Dedifferentiated amniotic fluid mesenchymal stem cell (primary cell): ENCODE measurements at regions not wholly inside any gene's neighbourhood (a gene's known extent, or its start where the extent isn't known, plus 50 kb on each side); places are given as distances from the start of the nearest gene placed in this dataset.

ENCODE experiments used
- DNase-seq: peaks from one replicate; pipeline ENCODE4 v3.0.0-alpha.2; 2016; ENCODE audit errors: extremely low spot score

DNA sequence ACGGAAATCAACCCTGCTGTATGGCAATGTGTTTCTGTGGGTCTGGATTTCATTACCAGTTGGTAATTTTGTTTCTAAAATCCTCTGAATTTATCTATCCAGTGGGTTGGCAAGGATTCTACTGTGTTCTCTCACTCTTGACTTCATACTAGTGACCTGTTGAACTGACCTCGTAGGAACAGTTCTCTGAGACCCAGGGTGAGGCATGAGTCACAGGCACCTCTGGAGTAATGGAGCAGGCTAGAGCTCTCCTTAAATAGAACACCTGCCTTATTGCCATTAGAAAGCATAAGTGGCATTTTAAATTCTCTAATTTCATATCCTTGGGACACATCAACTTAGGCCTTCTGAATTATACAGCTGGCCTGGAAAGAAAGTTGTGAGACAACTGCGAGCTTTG lies 258.3 kb upstream of the NAV3 start:
- DNase-seq: no peak

DNA sequence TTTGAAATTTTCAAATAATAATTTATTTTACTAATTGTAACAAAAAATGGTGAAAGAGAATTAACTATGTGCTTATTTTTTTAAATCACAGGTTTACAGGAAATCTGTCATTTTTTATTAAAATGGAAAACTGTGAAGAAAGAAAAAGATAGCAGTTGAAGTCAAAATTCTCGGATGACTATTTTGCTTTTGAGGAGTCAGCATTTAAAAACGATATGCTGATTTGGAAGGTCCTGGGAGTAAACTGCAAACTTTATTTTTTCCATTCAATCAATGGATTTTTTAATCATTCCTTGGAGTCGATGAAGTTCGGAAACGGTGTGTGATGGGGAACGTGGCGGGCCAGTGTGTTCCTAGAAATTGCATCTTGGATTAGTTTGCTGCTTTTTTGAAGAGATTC lies 258.9 kb upstream of the NAV3 start:
- DNase-seq: no peak

DNA sequence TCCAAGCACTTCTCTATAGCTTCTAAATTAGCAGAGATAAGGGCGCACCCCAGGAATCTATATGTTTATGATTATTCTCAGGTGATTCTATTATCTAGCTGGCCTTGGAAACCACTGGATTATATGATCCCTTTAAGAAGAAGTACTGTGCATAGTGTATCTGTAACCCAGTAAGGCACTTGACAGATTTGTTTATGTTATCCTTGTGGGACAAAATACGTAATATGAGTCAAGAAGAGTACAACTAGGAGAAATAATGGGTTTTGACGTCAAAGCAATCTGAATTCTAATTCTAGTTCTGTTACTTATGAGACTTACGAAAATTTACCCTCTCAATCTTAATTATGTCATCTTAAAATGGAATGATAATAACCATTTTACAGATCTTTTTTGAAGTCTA lies 259.6 kb upstream of the NAV3 start:
- DNase-seq: no peak

DNA sequence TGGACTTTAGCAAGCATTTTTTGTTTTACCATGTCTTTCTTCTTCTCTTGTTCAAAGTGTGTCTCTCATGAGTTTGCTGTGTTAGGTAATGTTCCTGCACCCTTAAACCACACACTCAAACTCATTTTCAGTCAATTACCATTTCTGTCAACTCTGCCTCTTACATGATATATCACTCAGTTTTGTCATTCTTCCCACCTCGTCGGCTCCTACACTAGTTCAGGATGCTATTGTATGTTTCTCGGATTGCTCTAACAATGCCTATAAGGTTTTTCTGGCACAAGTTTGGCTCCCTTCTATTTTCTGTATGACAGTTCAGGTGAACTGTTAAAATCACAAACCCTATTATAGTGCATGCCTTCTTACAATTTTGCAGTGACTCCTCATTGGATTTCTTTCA lies 260.8 kb upstream of the NAV3 start:
- DNase-seq: no peak

DNA sequence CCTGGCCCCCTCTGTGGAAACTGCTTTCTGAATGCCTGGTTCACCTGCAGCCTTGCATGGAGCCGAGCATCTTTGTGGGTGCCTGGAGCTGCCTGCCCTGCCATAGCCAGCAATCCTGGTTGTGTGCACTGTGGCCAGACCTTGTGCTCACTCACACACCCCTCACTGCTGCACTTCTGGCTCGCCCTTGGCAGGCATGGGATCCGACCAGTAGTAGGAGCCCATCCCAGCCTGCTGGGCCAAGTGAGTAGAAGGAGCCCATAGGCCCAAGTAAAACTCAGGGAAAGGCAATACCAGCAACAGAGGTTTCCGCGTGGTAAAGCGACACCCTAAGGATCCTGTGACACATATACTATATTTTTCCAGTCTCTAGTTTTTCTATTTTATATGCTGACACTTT lies 270.0 kb upstream of the NAV3 start:
- no peak for DNase-seq

DNA sequence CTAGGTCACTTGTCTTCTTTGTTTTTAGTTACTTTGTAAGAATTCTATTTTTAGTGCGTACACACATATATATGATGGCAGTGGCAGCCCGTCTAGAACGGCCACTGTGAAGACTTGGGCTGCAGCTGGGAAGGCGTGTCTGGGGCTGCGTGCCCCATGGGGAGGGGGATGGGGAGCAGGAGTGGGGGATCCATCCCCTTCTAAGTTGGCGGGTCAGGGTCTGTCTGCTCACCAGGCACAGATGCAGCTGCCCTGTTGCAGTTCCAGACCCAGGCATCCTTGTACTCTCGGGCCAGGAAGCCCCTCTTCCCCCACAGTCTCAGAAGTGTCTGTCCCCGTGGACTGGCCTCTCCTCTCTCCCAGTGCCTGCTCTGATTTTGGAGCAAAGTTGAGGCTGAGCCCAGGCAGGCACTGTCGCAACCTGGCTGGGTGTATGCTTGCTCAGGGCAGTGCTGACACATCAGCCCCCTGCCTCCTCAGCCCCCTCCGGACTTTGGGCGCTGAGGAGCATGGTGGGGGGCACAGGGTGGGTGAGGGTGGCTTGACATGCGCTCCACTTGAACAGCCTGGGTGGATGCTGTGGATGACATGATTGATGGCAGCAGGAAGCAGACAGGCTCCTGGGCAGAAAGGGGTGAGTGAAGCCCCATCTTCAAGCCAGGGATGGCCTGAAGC lies 271.2 kb upstream of the NAV3 start:
- no peak for DNase-seq

DNA sequence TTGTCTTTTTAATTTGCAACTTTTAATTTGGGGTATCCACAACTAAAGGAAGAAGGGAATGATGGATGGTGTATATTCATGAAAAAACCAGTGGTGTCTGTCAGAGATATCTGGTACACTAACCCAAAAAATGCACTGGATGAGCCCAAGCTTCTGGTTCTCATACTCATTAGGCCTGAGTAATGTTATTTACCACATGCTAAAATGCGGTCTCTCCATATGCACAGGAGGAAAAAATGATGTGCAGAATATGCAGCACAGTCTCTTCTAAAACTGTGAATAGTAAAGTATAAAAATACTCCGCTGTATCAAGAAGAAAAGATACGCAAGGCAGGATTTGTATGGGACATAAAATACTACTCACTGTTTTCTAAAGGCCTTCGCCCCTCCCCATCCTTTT lies 275.6 kb upstream of the NAV3 start:
- no peak for DNase-seq

DNA sequence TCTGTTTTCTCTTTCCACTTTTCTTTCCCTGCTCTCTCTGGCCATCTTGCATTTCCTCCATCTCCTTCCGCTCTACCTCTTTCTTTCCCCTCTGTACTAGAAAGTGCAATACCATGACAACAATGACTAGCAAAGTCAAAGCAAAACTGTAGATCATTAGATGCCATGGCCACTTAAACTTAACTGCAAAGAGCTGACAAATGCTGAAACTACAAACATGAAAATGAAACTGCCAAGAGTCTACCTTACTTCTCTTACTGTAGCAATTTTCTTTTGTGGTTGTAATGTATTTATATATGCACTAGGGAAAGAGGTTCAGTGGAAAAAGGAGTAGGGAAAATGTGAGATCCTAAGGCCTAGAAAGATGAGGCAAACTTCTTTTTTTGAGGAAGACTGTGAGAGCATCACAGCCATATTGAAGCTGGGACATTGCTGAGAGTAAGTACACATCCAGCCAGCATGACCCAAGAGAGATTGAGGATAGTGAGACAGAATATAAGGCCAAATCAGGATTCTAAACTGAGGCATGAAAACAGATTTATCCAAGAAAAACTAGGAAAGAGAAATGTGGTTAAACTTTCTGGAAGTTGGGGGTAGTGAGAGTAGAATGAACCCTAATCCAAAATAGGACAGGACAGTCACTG lies 276.6 kb upstream of the NAV3 start:
- DNase-seq: no peak

DNA sequence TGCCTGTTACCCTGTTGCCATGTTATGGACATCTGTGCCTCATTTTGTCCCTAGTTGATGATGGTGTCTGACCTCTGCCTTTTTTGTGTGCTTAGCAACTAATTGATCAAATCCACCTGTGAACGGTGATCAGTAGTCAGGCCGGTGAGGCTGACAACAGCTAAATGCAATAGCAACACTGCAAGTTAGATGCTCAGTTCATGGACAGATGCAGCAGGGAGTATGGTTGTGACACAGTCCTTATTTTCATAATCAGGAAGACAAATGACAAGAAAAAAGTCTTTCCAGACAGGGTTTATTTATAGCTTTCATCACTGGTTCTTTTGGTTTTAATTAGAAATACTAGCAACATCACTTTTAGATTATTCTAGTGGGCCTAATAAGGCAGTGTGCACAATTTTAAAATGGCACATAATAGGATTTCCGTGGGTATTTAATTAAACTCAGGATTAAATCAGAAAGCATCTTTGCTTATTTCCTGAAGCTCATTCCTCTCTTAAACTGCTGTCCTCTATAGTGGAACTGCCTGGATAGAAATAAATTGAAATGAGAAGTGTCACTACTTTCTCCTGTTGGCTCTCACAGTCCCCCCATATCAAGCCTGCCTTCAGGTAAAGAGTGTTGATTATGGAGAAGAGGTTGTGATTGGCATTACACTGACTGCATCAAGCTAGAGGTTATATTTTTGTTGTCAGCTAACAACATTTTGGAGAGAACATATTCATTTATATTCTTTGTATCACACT lies 281.1 kb upstream of the NAV3 start:
- DNase-seq: no peak

DNA sequence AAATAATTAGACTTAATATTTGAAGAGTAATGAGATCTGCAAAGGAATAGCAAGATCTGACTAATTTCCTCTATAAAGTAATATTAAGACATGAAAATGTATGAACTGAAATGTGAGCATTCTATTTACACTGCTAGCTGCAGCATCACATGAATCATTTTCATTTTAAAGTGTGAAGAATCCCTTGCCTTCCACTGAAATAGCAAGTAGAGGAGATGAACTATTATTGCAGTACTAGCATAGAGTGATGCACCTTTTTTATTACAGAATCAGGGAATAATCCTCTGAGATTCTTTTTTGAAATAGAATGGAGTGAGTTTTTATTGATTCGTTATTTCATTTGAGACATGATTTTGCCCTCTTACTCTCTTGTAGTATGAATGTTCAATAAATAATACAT lies 281.9 kb upstream of the NAV3 start:
- DNase-seq: no peak

DNA sequence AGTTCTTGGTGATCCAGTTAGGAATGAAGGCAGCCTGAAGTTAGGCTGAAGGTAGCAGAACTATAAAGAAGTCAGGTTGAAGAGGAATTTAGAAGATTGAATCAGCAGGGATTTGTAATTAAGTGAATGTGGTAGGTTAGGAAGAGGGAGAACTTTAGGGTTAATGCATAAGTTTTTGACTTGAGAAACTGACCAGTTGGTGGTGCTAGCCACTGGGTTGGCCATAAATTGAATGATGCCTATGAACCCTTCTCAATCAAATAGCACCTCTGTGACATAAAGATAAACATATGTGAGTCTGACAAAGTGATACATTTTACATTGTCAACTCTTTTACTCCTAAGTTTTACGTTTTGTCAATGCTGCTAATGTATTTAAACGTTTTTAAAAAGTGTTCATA lies 290.6 kb upstream of the NAV3 start:
- no peak for DNase-seq

DNA sequence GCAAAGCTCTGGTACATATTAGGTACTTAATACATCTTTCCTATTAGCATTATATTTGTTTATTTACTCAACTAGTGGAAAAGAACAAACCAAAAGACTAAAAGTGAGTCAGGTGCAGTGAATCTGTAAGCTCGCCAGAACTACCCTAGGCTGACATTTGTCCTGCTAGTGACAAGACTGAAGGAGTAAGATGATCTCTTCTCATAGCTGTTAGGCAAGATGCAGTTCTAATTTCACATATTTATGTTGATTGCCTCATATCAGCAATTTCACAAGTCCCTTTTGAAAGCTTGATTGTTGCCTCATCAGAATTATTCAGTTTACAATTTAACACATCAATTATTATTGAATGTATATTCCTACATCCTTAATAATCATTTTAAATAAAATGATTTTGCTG lies 293.0 kb upstream of the NAV3 start:
- DNase-seq: no peak

DNA sequence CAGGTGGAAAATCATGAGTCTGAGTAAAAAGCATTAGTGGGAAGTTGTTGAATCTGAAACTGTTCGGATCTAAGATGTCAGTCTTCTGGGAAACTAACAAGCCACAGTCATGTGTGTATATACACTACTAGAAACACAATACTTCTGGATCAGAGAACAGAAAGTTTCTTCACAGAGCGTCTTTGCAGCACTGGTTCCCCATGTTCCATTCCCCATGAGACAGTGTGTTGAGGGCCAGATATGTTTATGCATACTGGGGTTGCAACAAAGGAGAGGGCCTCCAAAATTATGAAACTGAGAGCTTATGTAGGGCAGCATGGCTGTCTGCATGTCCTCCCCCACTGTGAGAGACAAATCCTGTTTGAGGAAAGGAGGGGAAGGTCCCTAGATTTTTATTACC lies 295.0 kb upstream of the NAV3 start:
- DNase-seq: no peak

DNA sequence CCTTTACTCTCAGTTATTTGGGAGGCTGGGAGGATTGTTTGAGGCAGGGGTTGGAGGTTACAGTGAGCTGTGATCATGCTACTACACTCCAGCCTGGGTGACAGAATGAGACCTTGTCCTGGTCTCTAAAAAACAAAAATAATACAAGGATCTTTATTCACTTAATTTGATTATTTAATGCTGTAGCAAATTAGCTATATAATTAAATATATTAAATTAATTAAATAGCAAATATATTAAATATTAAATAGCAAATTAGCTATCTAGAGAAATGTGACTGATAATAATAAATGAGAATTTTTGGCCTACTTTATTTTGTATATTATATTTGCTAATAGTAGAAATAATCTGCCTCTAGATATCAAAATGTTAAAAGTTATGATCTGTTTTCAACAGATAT lies 298.8 kb upstream of the NAV3 start:
- no peak for DNase-seq

DNA sequence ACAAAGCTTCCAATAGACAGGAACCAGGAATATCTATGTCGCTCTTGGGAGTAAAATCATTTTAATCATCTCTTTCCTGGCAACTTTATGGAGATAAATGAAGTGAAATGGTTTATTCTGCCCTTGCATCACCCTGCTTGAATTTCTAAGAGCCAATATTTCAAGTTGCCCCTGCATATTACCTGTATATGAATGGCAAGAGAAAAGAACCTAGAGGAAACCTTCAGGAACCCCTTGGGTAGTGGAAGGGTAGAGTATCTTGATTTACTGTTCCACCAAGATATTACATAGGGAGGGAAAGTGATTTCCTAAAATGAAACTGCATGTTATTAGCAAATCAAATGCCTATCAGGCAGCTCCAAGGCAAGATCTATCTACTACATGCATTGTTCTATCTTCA lies 308.4 kb upstream of the NAV3 start:
- no peak for DNase-seq

DNA sequence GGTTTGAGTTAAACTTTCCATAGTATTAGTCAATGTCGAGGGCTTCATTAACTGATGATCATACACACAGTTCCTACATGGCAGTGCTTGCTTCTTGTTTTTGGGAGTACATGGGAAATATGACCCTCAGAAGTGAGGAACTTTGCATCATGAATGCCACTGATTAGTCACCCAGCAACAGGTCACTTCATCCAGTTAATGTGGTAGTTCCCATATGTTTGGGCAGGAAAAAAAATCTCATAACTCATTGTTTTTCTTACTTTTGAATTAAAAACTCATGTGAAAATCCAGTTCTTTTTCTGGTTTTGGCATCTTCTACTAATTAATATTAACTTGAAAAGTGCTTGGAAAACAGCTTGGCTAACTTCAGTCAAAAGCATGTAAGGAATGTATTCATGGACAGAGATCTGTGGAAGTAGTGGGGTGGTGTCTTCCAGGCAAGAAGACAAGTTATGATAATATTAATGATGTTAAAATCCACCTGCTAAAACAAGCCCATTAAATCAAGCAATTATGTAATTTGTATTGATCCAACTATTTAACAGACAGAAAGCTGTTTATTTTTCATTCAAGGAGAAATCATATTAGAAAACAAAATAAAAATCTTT lies 309.1 kb upstream of the NAV3 start:
- DNase-seq: no peak

DNA sequence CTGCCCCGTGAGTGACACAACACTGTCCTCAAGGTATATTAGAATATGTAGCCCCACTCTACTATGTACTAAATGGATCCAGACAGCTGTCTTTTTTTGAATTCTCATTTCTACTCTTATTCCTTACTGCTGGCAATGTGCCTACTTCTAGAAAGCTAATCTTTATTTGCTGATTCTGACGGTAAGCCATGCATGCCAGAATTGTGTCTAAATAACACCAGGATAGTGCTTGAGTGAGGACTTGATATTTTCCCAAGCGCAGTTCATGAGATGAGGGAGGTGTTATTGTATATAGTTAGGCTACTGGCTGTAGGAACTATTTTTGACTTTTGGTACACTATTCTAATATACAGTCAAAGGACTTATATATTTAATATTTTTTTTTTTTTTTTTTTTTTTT lies 316.2 kb upstream of the NAV3 start:
- no peak for DNase-seq

DNA sequence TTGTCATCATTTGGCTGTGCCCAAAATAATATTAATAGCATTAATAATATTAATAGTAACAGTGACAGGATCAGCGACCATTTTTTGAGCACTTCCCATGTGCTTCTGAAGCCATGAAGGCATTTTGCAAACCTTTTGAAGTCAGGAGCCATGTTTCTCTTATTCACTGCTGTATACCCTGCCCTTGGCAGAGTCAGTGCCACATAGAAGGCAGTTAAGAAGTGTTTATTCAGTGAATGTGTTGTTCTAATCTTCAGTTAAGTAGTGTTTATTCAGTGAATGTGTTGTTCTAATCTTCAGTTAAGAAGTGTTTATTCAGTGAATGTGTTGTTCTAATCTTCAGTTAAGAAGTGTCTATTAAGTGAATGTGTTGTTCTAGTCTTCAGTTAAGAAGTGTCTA lies 319.7 kb upstream of the NAV3 start:
- DNase-seq: no peak

DNA sequence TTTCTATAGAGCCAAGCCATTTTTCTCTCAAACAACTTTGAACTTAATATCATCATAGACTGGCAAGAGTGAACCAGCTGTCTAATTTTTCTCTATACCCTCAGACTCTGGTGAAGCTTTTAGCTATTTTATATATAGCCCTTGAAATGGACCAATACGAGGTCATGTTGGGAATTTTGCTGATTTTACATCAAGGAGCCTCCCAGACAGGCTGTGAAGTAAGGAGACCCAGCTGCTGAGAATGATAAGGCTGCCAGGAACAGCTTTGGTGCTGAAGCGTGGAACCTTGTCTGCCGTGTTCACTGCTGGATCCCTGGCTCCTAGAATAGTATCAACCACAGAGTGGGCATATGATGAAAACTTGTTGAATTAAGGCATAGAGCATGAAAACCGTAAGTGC lies 326.2 kb upstream of the NAV3 start:
- no peak for DNase-seq

DNA sequence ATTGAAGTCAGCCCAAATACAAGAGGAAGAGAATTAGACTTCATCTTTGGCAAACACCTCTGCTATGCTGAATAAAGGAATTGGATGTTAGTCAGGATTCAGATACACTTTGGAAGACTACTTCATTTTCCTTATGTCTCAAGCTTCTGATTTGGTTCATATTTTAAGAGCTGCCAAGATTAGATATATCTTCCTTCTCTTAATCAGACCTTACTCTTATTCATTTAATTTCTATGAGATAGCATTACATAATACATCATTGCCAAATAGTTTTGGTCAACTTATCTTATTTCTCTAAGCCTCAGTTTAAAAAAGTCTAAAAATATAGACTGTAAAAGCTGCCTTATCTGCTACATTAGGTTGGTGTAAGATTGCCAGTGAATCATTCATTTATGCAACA lies 330.6 kb upstream of the NAV3 start:
- DNase-seq: no peak

DNA sequence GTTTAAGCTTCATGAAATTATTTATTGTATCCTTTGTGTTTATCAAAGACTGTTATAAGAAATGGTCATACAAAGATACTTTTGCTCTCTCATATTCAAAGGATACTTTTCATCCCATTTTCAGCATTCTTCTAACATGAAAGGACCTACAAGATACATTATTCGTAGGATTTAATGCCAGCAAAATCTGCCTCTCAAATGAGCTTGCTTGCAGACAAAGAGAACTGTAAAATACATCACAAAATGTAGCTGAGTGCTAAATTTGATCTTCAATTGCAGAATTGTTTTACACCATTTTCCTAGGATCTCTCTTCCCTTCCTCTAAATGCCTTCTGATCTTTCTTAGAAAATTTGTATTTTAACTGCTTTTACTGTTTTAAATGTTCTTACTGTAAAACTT lies 333.0 kb upstream of the NAV3 start:
- no peak for DNase-seq

DNA sequence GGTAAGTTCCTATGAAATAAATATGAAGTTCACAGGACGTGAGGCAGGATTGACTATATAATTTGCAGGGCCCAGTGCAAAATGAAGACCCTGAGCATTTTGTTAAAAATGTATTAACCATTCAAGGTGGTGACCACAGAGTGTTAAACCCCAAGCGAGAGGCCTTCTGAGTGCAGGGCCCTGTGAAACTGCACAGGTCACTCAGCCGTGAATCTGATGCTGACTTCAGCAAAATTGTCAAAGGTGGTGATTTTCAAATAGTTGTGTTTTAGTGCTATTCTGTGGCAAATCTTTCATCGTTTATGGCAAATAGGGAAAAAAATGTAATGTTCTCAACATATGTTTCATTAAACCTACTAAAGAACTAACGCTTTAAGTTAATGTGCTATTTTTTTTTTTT lies 334.0 kb upstream of the NAV3 start:
- DNase-seq: no peak

DNA sequence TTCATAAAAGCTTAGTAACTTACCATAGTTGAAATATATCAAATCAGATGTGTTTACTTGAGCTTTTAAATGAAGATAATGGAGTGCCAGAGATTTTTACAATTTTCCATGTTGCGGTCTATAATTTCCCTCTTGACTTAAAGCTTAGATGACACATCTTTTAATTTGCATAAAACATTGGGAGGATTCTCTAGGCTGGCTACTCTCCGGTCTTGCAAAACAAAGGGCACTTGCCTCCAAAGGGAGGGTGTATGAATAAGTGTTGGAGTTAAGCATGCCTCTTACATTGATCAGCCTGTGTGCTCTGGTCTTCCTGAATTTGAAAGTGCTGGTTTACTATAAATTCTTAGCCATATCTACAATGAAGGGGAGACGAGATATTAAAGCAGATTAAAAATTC lies 336.4 kb upstream of the NAV3 start:
- no peak for DNase-seq
